SU-DHL-6 (cell line): ENCODE measurements at regions not wholly inside any gene's neighbourhood (a gene's known extent, or its start where the extent isn't known, plus 50 kb on each side); places are given as distances from the start of the nearest gene placed in this dataset.

Experiments
- H2AFZ ChIP-seq: fragments of 200-600 bp; sonication (generic); 2 replicates; pipeline ENCODE4 v1.6.1; 2014; ENCODE audit warnings: low read depth, mild to moderate bottlenecking, moderate library complexity, mixed read lengths, antibody characterized with exemption, low read length; ENCODE audit not compliant: severe bottlenecking
- H3F3A ChIP-seq: fragments of 200-600 bp; shearing (Covaris generic); 2 replicates; pipeline ENCODE4 v1.6.0; 2016; ENCODE audit warnings: antibody characterized with exemption, mild to moderate bottlenecking; ENCODE audit not compliant: insufficient read depth
- H3K27ac ChIP-seq: fragments of 200-600 bp; sonication (generic); 2 replicates; pipeline ENCODE4 v1.5.1; 2016; ENCODE audit warnings: low read depth, mild to moderate bottlenecking, low read length, moderate library complexity, mixed read lengths
- H3K27me3 ChIP-seq: fragments of 200-600 bp; sonication (generic), shearing (Covaris generic); 2 replicates; pipeline ENCODE4 v1.6.0; 2014; ENCODE audit warnings: mild to moderate bottlenecking, low read length
- H3K36me3 ChIP-seq: fragments of 200-600 bp; sonication (generic); 2 replicates; pipeline ENCODE4 v1.6.1; 2014; ENCODE audit warnings: mild to moderate bottlenecking, low read length, mixed read lengths
- H3K4me2 ChIP-seq: fragments of 300-600, 200-600 bp; shearing (Covaris generic), sonication (generic); 2 replicates; pipeline ENCODE4 v1.6.0; 2014; ENCODE audit warnings: low read length, low read depth, mild to moderate bottlenecking; ENCODE audit not compliant: poor library complexity, severe bottlenecking
- H3K4me3 ChIP-seq: fragments of 200-600 bp; sonication (generic); 2 replicates; pipeline ENCODE4 v1.5.1; 2014; ENCODE audit warnings: antibody characterized with exemption, low read length, mild to moderate bottlenecking, mixed read lengths; ENCODE audit not compliant: insufficient read depth, poor library complexity, severe bottlenecking
- H3K79me2 ChIP-seq: fragments of 200-600 bp; sonication (generic); 2 replicates; pipeline ENCODE4 v1.6.1; 2014; ENCODE audit warnings: mild to moderate bottlenecking, low read length, moderate library complexity; ENCODE audit not compliant: insufficient read depth
- H3K9ac ChIP-seq: fragments of 200-600 bp; sonication (generic); 2 replicates; pipeline ENCODE4 v1.7.0; 2014; ENCODE audit warnings: mild to moderate bottlenecking, low read length
- H3K9me2 ChIP-seq: fragments of 200-600 bp; sonication (generic); replicated peaks from 2 replicates; pipeline ENCODE4 v1.6.1; 2014; ENCODE audit warnings: low read length; ENCODE audit not compliant: insufficient read depth
- H3K9me3 ChIP-seq: fragments of 200-600 bp; sonication (generic); 2 replicates; pipeline ENCODE4 v1.6.1; 2014; ENCODE audit warnings: low read length, mixed read lengths; ENCODE audit not compliant: insufficient read depth
- H4K20me1 ChIP-seq: fragments of 200-600 bp; sonication (generic); 2 replicates; pipeline ENCODE4 v1.6.1; 2014; ENCODE audit warnings: low read depth, mild to moderate bottlenecking, antibody characterized with exemption, low read length, moderate library complexity, mixed read lengths
- EZH2phosphoT487 ChIP-seq: fragments of 200-600 bp; sonication (generic), shearing (Covaris generic); conservative IDR thresholded peaks from 2 replicates; pipeline ENCODE4 v1.6.1; 2018; ENCODE audit warnings: mild to moderate bottlenecking, antibody characterized with exemption, low read length, moderate library complexity, mixed read lengths
- TF ChIP-seq, protein P1 (sequence below): fragments of 200-600 bp; sonication (generic); IDR thresholded peaks from one replicate; pipeline ENCODE4 v1.5.1; 2017; ENCODE audit warnings: antibody characterized with exemption, mild to moderate bottlenecking, low read length, moderate library complexity; ENCODE audit not compliant: insufficient read depth, poor library complexity, severe bottlenecking

DNA sequence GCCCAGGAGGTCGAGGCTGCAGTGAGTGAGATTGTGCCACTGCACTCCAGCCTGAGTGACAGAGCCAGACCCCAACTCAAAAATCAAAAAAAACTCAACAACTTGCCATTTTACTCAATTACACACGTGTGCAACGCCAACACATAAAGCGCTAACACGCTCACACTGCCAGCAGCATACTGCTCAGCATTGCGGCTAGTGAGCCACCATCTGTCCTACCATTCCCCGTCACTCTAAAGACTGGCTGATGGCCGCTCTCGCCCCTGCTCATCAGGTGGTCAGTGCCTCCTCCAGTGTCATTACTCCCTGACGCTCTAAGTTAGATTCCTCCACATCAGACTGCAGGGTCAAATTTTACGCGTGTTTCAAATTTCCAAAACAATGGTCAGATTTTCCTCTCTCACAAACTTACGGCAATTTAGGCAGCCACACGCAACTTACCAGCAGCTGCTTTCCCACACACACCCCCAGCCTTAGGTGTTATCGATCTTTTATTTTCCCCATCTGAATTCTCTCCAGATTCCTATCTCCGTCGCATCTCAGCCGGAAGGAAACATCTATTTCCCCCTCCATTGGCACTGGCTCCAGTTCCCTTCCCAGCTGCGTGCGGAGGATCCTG, 240.8 kb downstream of the C16orf95 start:
- no peaks in the 10 kb centered on the region for H3F3A ChIP-seq
- H3K4me2 ChIP-seq: no peak overlapping the region
- no peaks in the 10 kb centered on the region for H3K79me2 ChIP-seq
- H2AFZ ChIP-seq: no peak overlapping the region
- H3K36me3 ChIP-seq: no peaks in the 10 kb centered on the region
- TF ChIP-seq, protein P1, sequence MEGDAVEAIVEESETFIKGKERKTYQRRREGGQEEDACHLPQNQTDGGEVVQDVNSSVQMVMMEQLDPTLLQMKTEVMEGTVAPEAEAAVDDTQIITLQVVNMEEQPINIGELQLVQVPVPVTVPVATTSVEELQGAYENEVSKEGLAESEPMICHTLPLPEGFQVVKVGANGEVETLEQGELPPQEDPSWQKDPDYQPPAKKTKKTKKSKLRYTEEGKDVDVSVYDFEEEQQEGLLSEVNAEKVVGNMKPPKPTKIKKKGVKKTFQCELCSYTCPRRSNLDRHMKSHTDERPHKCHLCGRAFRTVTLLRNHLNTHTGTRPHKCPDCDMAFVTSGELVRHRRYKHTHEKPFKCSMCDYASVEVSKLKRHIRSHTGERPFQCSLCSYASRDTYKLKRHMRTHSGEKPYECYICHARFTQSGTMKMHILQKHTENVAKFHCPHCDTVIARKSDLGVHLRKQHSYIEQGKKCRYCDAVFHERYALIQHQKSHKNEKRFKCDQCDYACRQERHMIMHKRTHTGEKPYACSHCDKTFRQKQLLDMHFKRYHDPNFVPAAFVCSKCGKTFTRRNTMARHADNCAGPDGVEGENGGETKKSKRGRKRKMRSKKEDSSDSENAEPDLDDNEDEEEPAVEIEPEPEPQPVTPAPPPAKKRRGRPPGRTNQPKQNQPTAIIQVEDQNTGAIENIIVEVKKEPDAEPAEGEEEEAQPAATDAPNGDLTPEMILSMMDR: no peak
- TF ChIP-seq EZH2phosphoT487: no peak
- no peaks in the 10 kb centered on the region for H3K27me3 ChIP-seq
- no peak overlapping the region for H3K27ac ChIP-seq
- no peak overlapping the region for H3K9ac ChIP-seq
- no peaks in the 10 kb centered on the region for H4K20me1 ChIP-seq
- H3K4me3 ChIP-seq: no peak overlapping the region
- H3K9me3 ChIP-seq: peaks cover 14% of the 10 kb centered on the region; the same call in 1 of the 2 replicates
- no peaks in the 10 kb centered on the region for H3K9me2 ChIP-seq

- Histone ChIP-seq H3K9me2 (no peaks in the 10 kb centered on the region), H3K4me3 (no peak overlapping the region), H3F3A (no peaks in the 10 kb centered on the region), H3K36me3 (no peaks in the 10 kb centered on the region), H4K20me1 (no peaks in the 10 kb centered on the region), H3K27me3 (no peaks in the 10 kb centered on the region), H2AFZ (no peak overlapping the region), H3K9ac (no peak overlapping the region), H3K9me3 (peaks cover 16% of the 10 kb centered on the region; the same call in 1 of the 2 replicates), H3K4me2 (no peak overlapping the region), H3K27ac (no peak overlapping the region), H3K79me2 (no peaks in the 10 kb centered on the region)
- no peak for TF ChIP-seq EZH2phosphoT487
- TF ChIP-seq, protein P1: peak; percentile 45
Measured at GRCh38 chr16:87076950-87077749, 240.0 kb downstream of the C16orf95 start.

GRCh38 chr16:87077750-87078127, 239.5 kb downstream of the C16orf95 start:
- no peaks in the 10 kb centered on the region for H3K79me2 ChIP-seq
- H3K27ac ChIP-seq: no peak overlapping the region
- TF ChIP-seq, protein P1: no peak
- no peak for TF ChIP-seq EZH2phosphoT487
- H3F3A ChIP-seq: no peaks in the 10 kb centered on the region
- H3K4me2 ChIP-seq: no peak overlapping the region
- H3K27me3 ChIP-seq: no peaks in the 10 kb centered on the region
- H2AFZ ChIP-seq: no peak overlapping the region
- H3K9ac ChIP-seq: no peak overlapping the region
- no peaks in the 10 kb centered on the region for H4K20me1 ChIP-seq
- no peaks in the 10 kb centered on the region for H3K9me2 ChIP-seq
- peaks cover 16% of the 10 kb centered on the region; the same call in 1 of the 2 replicates for H3K9me3 ChIP-seq
- H3K36me3 ChIP-seq: no peaks in the 10 kb centered on the region
- no peak overlapping the region for H3K4me3 ChIP-seq
